H1 (cell line): ENCODE measurements at regions not wholly inside any gene's neighbourhood (a gene's known extent, or its start where the extent isn't known, plus 50 kb on each side); places are given as distances from the start of the nearest gene placed in this dataset.

Source experiments
- CTCF ChIA-PET: fragments of 300-600 bp; sonication (Branson Sonifier 250); formaldehyde crosslinking; loops from one replicate; lab custom pipeline; 2021; ENCODE audit not compliant: partially characterized antibody; lab: Charles Lee
- POLR2A ChIA-PET: fragments of 300-600 bp; sonication (Branson Sonifier 250); formaldehyde crosslinking; loops from one replicate; lab custom pipeline; 2021; ENCODE audit warnings: inconsistent platforms; ENCODE audit not compliant: partially characterized antibody; lab: Charles Lee
- DNase-seq, 2 experiments: peaks; one replicate each; pipeline versions ENCODE4 v3.0.0 to v3.0.0-alpha.2; 2010 to 2022; ENCODE audit warnings: low spot score in 2 of 2, low read depth in 1 of 2, mixed read lengths in 1 of 2
- FAIRE-seq: peaks from 2 replicates; lab custom pipeline; 2011; peaks lifted over from hg19 to GRCh38; lab: Jason Lieb, UNC
- H2AFZ ChIP-seq: 2 replicates; pipeline ENCODE4 v1.8.1; 2012; ENCODE audit warnings: low read length, inconsistent platforms
- H2AK5ac ChIP-seq: 2 replicates; pipeline ENCODE4 v1.6.1; 2013; ENCODE audit warnings: low read depth, low read length
- H2BK120ac ChIP-seq: replicated peaks from 2 replicates; pipeline ENCODE3; 2013; ENCODE audit warnings: low read depth, low read length, inconsistent platforms
- H2BK12ac ChIP-seq: 2 replicates; pipeline ENCODE4 v1.6.1; 2013; ENCODE audit warnings: low read depth, low read length
- H2BK15ac ChIP-seq: 2 replicates; pipeline ENCODE4 v1.6.1; 2013; ENCODE audit warnings: low read length
- H2BK20ac ChIP-seq: 2 replicates; pipeline ENCODE4 v1.6.1; 2013; ENCODE audit warnings: low read length
- H2BK5ac ChIP-seq: 2 replicates; pipeline ENCODE4 v1.6.1; 2013; ENCODE audit warnings: low read depth, low read length
- H3K14ac ChIP-seq: 2 replicates; pipeline ENCODE4 v1.6.1; 2013; ENCODE audit warnings: inconsistent platforms; ENCODE audit not compliant: insufficient read length
- H3K18ac ChIP-seq: 2 replicates; pipeline ENCODE4 v1.6.1; 2013; ENCODE audit warnings: low read length; ENCODE audit errors: extremely low read depth
- H3K23ac ChIP-seq: 2 replicates; pipeline ENCODE4 v1.6.1; 2013; ENCODE audit warnings: inconsistent platforms; ENCODE audit not compliant: insufficient read length
- H3K23me2 ChIP-seq: 2 replicates; pipeline ENCODE4 v1.6.1; 2013; ENCODE audit warnings: low read depth, low read length
- H3K27ac ChIP-seq: 2 replicates; pipeline ENCODE4 v1.6.1; 2011; ENCODE audit warnings: low read depth, low read length, inconsistent platforms
- H3K27me3 ChIP-seq, 4 experiments: replicated peaks in 1 of 4; 1 replicate in 1 of 4; 2 replicates in 3 of 4; pipeline versions ENCODE4 v1.6.1 to v1.8.1; 2011 to 2013; ENCODE audit warnings: low read length in 3 of 4, mild to moderate bottlenecking in 3 of 4, inconsistent platforms in 2 of 4, mixed read lengths in 2 of 4, moderate library complexity in 1 of 4; ENCODE audit not compliant: control insufficient read depth in 3 of 4, insufficient read depth in 3 of 4; ENCODE audit errors: extremely low read depth in 1 of 4
- H3K36me3 ChIP-seq, 4 experiments: 2 replicates each; pipeline versions ENCODE4 v1.6.1 to v1.8.1; 2011 to 2013; ENCODE audit warnings: mild to moderate bottlenecking in 4 of 4, low read length in 3 of 4, moderate library complexity in 2 of 4, control low read depth in 1 of 4, inconsistent platforms in 1 of 4; ENCODE audit not compliant: insufficient read depth in 4 of 4, control insufficient read depth in 2 of 4
- H3K4ac ChIP-seq: replicated peaks from 2 replicates; pipeline ENCODE3; 2013; ENCODE audit warnings: low read length, low read depth, mixed read lengths, inconsistent platforms; ENCODE audit not compliant: insufficient read length
- H3K4me1 ChIP-seq, 4 experiments: replicated peaks in 1 of 4; 1 replicate in 1 of 4; 2 replicates in 3 of 4; pipeline versions ENCODE4 v1.6.1 to v1.8.1; 2011 to 2013; ENCODE audit warnings: low read length in 3 of 4, inconsistent platforms in 2 of 4, mixed read lengths in 1 of 4; ENCODE audit not compliant: insufficient read depth in 4 of 4, control insufficient read depth in 3 of 4
- H3K4me2 ChIP-seq, 2 experiments: 2 replicates each; pipeline versions ENCODE4 v1.6.1 to v1.8.1; 2011 to 2013; ENCODE audit warnings: low read depth in 2 of 2, low read length in 2 of 2, control low read depth in 1 of 2, inconsistent platforms in 1 of 2, mild to moderate bottlenecking in 1 of 2; ENCODE audit not compliant: insufficient read depth in 1 of 2
- H3K4me3 ChIP-seq, 4 experiments: fragments of 200-600, 300-600 bp in 1 of 4; sonication (generic), shearing (Covaris generic), sonication (Bioruptor Twin) in 1 of 4; 2 replicates each; pipeline versions ENCODE4 v1.5.1 to v1.8.1; 2011 to 2016; ENCODE audit warnings: low read length in 4 of 4, low read depth in 3 of 4, control low read depth in 2 of 4, inconsistent platforms in 2 of 4, mild to moderate bottlenecking in 2 of 4, mixed read lengths in 1 of 4, moderate library complexity in 1 of 4; ENCODE audit not compliant: insufficient read depth in 2 of 4; ENCODE audit errors: extremely low read depth in 1 of 4
- H3K56ac ChIP-seq: replicated peaks from 2 replicates; pipeline ENCODE3; 2013; ENCODE audit warnings: low read depth, mild to moderate bottlenecking, mixed read lengths, low read length, inconsistent platforms; ENCODE audit not compliant: insufficient read length
- H3K79me1 ChIP-seq: 2 replicates; pipeline ENCODE4 v1.6.1; 2013; ENCODE audit warnings: low read depth, low read length, control low read depth
- H3K79me2 ChIP-seq, 2 experiments: 2 replicates each; pipeline versions ENCODE4 v1.6.1 to v1.8.1; 2012 to 2013; ENCODE audit warnings: low read length in 2 of 2, mild to moderate bottlenecking in 2 of 2, inconsistent platforms in 1 of 2; ENCODE audit not compliant: insufficient read depth in 2 of 2, control insufficient read depth in 1 of 2
- H3K9ac ChIP-seq, 4 experiments: replicated peaks in 1 of 4; 1 replicate in 1 of 4; 2 replicates in 3 of 4; pipeline versions ENCODE4 v1.6.1 to v1.8.1; 2011 to 2013; ENCODE audit warnings: low read depth in 3 of 4, low read length in 3 of 4, control low read depth in 2 of 4, mild to moderate bottlenecking in 2 of 4, moderate library complexity in 2 of 4, inconsistent platforms in 1 of 4; ENCODE audit errors: extremely low read depth in 1 of 4
- H3K9me3 ChIP-seq, 2 experiments: 2 replicates each; pipeline versions ENCODE4 v1.6.1 to v1.8.1; 2012 to 2013; ENCODE audit warnings: mild to moderate bottlenecking in 2 of 2, moderate library complexity in 2 of 2, control low read depth in 1 of 2, inconsistent platforms in 1 of 2, low read depth in 1 of 2, low read length in 1 of 2, mixed read lengths in 1 of 2; ENCODE audit not compliant: insufficient read depth in 2 of 2
- H4K20me1 ChIP-seq, 2 experiments: replicated peaks in 1 of 2; 2 replicates each; pipeline versions ENCODE3 to v1.8.1; 2011 to 2013; ENCODE audit warnings: inconsistent platforms in 2 of 2, low read length in 2 of 2, mild to moderate bottlenecking in 1 of 2; ENCODE audit not compliant: insufficient read depth in 2 of 2, control insufficient read depth in 1 of 2
- H4K5ac ChIP-seq: 2 replicates; pipeline ENCODE4 v1.6.1; 2013; ENCODE audit warnings: low read length, low read depth, mixed read lengths, inconsistent platforms; ENCODE audit not compliant: insufficient read length
- H4K8ac ChIP-seq: 2 replicates; pipeline ENCODE4 v1.8.0; 2013; ENCODE audit warnings: mild to moderate bottlenecking, moderate library complexity, low read length, inconsistent platforms; ENCODE audit not compliant: insufficient read depth; ENCODE audit errors: extremely low read depth
- H4K91ac ChIP-seq: replicated peaks from 2 replicates; pipeline ENCODE3; 2013; ENCODE audit warnings: low read length, mixed read lengths, inconsistent platforms; ENCODE audit not compliant: insufficient read length
- ASH2L ChIP-seq: fragments of 200-600, 300-600 bp; sonication (generic); IDR thresholded peaks from one replicate; pipeline ENCODE4 v1.7.1; 2017; ENCODE audit warnings: low read length
- CBX8 ChIP-seq: fragments of 300-800, 300-1000 bp; sonication (generic); IDR thresholded peaks from 2 replicates; pipeline ENCODE4 v1.7.1; 2016; ENCODE audit warnings: low read depth, low read length, borderline replicate concordance
- EZH2 ChIP-seq: fragments of 200-600 bp; sonication (generic); IDR thresholded peaks from 2 replicates; pipeline ENCODE4 v1.7.1; 2012; ENCODE audit warnings: low read depth, mild to moderate bottlenecking, moderate library complexity, low read length, inconsistent platforms; ENCODE audit not compliant: severe bottlenecking
- KDM4A ChIP-seq: IDR thresholded peaks from one replicate; pipeline ENCODE4 v1.7.1; 2012; ENCODE audit warnings: low read depth, mild to moderate bottlenecking, moderate library complexity, low read length, inconsistent platforms; ENCODE audit not compliant: severe bottlenecking
- POLR2AphosphoS5 ChIP-seq: IDR thresholded peaks from 2 replicates; pipeline ENCODE4 v1.6.1; 2011; ENCODE audit warnings: low read depth, low read length
- POU5F1 ChIP-seq: IDR thresholded peaks from 2 replicates; pipeline ENCODE4 v1.6.1; 2011; ENCODE audit warnings: low read depth, mild to moderate bottlenecking, low read length, moderate library complexity
- RNF2 ChIP-seq: fragments of 200-900, 300-1000 bp; sonication (generic); IDR thresholded peaks from 2 replicates; pipeline ENCODE4 v1.7.1; 2016; ENCODE audit warnings: borderline replicate concordance, low read depth, mild to moderate bottlenecking, antibody characterized with exemption, low read length; ENCODE audit not compliant: poor library complexity, severe bottlenecking; ENCODE audit errors: missing control alignments
- SIX5 ChIP-seq: IDR thresholded peaks from 2 replicates; pipeline ENCODE4 v1.6.1; 2011; ENCODE audit warnings: mild to moderate bottlenecking, low read depth, low read length
- SP1 ChIP-seq: IDR thresholded peaks from 2 replicates; pipeline ENCODE4 v1.6.1; 2011; ENCODE audit warnings: low read depth, low read length
- SP2 ChIP-seq: IDR thresholded peaks from 2 replicates; pipeline ENCODE4 v1.6.1; 2012; ENCODE audit warnings: mild to moderate bottlenecking, low read length, inconsistent platforms
- SRF ChIP-seq: IDR thresholded peaks from 2 replicates; pipeline ENCODE4 v1.6.1; 2011; ENCODE audit warnings: mild to moderate bottlenecking, low read depth, low read length, moderate library complexity
- TBP ChIP-seq: IDR thresholded peaks from 2 replicates; pipeline ENCODE4 v1.6.1; 2011; ENCODE audit warnings: low read depth, low read length, improper control_type of control experiment
- WGBS, 2 experiments: shearing (Covaris generic) in 1 of 2; methylation state at CpG; one replicate each; pipeline versions ENCODE4 v1.1.6 to v1.1.7; 2013 to 2015; ENCODE audit warnings: low lambda C conversion rate in 2 of 2, mixed read lengths in 2 of 2, inconsistent platforms in 1 of 2, low coverage in 1 of 2, missing lambda C conversion rate in 1 of 2; ENCODE audit not compliant: insufficient replicate concordance in 2 of 2, insufficient coverage in 1 of 2, insufficient read length in 1 of 2; ENCODE audit errors: extremely low coverage in 1 of 2, missing lambda C conversion rate in 1 of 2; 5-methylcytosine and 5-hydroxymethylcytosine counted together
- TF ChIP-seq, protein P1 (sequence below): IDR thresholded peaks from 2 replicates; pipeline ENCODE4 v1.6.1; 2012; ENCODE audit warnings: inconsistent platforms

DNA sequence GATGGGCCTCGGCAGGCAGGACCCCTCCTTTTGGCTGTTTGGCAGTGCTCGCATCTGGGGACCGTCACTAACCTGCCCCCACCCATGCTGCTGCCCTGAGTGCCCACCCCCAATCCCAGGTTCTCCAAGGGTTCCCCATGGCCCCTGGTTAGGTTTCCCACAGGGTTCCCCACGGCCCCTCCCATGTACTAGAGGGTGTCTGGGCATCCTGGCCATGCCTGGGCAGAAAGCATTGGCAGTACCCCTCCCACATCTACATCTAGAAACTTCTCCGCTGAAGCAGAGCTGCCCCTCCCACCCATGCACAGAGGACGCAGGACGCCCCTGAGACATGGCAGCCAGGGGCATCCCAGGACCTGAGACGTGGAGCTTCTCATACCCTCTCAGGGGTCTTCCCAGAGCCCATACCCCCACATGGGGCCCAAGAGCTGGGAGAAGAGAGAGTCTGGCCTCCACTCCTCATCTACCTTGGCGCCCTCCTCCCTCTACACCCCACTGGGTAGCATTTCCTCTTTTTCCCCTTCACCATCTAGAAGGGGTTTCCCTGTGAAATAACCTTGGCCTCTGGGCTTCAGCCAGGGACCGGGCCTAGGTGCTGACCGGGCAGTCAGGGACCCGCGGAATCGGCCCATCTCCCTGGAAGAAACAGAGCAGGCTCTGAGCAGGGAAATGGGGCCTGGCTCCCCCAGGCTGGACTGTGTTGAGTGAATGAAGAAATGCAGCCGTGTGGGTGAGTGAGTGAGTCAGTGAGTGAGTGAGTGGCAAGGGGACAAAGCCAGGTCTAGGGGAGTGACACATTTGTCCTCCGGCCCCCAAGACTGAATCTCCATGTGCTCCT, 987.3 kb downstream of the BRD1 start:
- Histone ChIP-seq H3K14ac (no peak overlapping the region), H2AFZ (no peak overlapping the region), H3K9ac (no peak overlapping the region), H3K23ac (no peak overlapping the region), H2BK15ac (no peak overlapping the region), H3K79me1 (no peaks in the 10 kb centered on the region), H3K27me3 (no peaks in the 10 kb centered on the region), H2BK5ac (no peak overlapping the region), H3K9me3 (peaks cover 0 to 6% of the 10 kb centered on the region in 2 experiments; a peak in 1 of 4 replicates), H2BK12ac (no peak overlapping the region), H2AK5ac (no peak overlapping the region), H2BK120ac (no peak overlapping the region), H3K4me1 (peaks cover 0 to 2% (median 0%) of the 10 kb centered on the region in 4 experiments; a peak in 3 of 7 replicates), H3K18ac (no peak overlapping the region), H4K5ac (no peak overlapping the region), H3K23me2 (peaks cover 4% of the 10 kb centered on the region; the same call in 1 of the 2 replicates), H3K79me2 (no peaks in the 10 kb centered on the region), H3K4me2 (no peak overlapping the region), H3K4me3 (no peak overlapping the region), H3K36me3 (no peaks in the 10 kb centered on the region), H2BK20ac (no peak overlapping the region), H4K20me1 (peaks cover 0 to 3% of the 10 kb centered on the region in 2 experiments), H4K91ac (no peak overlapping the region), H3K4ac (no peak overlapping the region), H4K8ac (no peak overlapping the region), H3K56ac (no peak overlapping the region), H3K27ac (no peak overlapping the region)
- FAIRE-seq = no peak
- DNase-seq = no peak
- WGBS, 2 experiments = 91% methylated on average over 14 of the region's 16 CpGs; no CpG with 5 or more reads in 1 of the 2 experiments
- POLR2A ChIA-PET = interaction anchor here (2.3 kb wide), 1 partner anchor 10 kb away, joined by 6 read pairs; no protein-coding TSS in a partner anchor
- CTCF ChIA-PET = interaction anchor here (0.6 to 2.0 kb wide), 4 partner anchors 10 to 103 kb away, joined by 3 to 8 read pairs (median 4); no protein-coding TSS in a partner anchor
- TF ChIP-seq ASH2L (no peak), RNF2 (no peak), SP2 (no peak), SRF (no peak), POU5F1 (no peak), KDM4A (no peak), TBP (no peak), CBX8 (no peak), EZH2 (no peak), SP1 (no peak), POLR2AphosphoS5 (no peak), SIX5 (no peak)
- TF ChIP-seq, protein P1, sequence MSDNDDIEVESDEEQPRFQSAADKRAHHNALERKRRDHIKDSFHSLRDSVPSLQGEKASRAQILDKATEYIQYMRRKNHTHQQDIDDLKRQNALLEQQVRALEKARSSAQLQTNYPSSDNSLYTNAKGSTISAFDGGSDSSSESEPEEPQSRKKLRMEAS = no peak
